Calu3 (cell line): ENCODE measurements at regions not wholly inside any gene's neighbourhood (a gene's known extent, or its start where the extent isn't known, plus 50 kb on each side); places are given as distances from the start of the nearest gene placed in this dataset.

ENCODE experiments used
- BruUV-seq: library from RNA; stranded (reverse); fragments of 400-500 nt; replicated peaks from 2 replicates; lab custom pipeline; 2021; lab: Mats Ljungman, UMichigan
- CTCF ChIA-PET: fragments of 300-600 bp; sonication (Branson Sonifier 250); formaldehyde crosslinking; loops from one replicate; lab custom pipeline; 2022; ENCODE audit warnings: antibody characterized with exemption; lab: Charles Lee
- DNase-seq: peaks from one replicate; pipeline ENCODE4 v3.0.0; 2022
- H3K27ac Mint-ChIP-seq: one replicate; pipeline ENCODE4 v1.8.0; 2022; ENCODE audit warnings: mixed read lengths; ENCODE audit not compliant: unreplicated experiment
- H3K27me3 Mint-ChIP-seq: one replicate; pipeline ENCODE4 v1.8.0; 2022; ENCODE audit warnings: mixed read lengths; ENCODE audit not compliant: unreplicated experiment
- H3K36me3 Mint-ChIP-seq: one replicate; pipeline ENCODE4 v1.8.0; 2022; ENCODE audit warnings: mild to moderate bottlenecking, moderate library complexity, mixed read lengths; ENCODE audit not compliant: insufficient read depth, unreplicated experiment
- H3K4me1 Mint-ChIP-seq: one replicate; pipeline ENCODE4 v1.8.0; 2022; ENCODE audit warnings: mild to moderate bottlenecking, low read depth, mixed read lengths; ENCODE audit not compliant: unreplicated experiment
- H3K4me3 Mint-ChIP-seq: one replicate; pipeline ENCODE4 v1.8.0; 2022; ENCODE audit warnings: mild to moderate bottlenecking, low read depth, moderate library complexity, mixed read lengths; ENCODE audit not compliant: unreplicated experiment
- H3K9me3 Mint-ChIP-seq: one replicate; pipeline ENCODE4 v1.8.0; 2022; ENCODE audit warnings: low read depth, mixed read lengths; ENCODE audit not compliant: unreplicated experiment
- CTCF ChIP-seq: fragments of 200-600 bp; IDR thresholded peaks from one replicate; pipeline ENCODE4 v1.8.0; 2022; ENCODE audit warnings: antibody characterized with exemption; ENCODE audit not compliant: unreplicated experiment
- intact Hi-C: fragments of 100-400 bp; cut with micrococcal nuclease; formaldehyde crosslinking; loops from one replicate; pipeline ENCODE4 v1.10.0; 2022; ENCODE audit not compliant: unreplicated experiment

GRCh38 chr10:128538671-128539070 lies 412.4 kb upstream of the MKI67 start:
- H3K27ac Mint-ChIP-seq, result no peak overlapping the region
- no peaks in the 10 kb centered on the region for H3K9me3 Mint-ChIP-seq
- TF ChIP-seq CTCF, result no peak
- peaks cover 10% of the 10 kb centered on the region for H3K27me3 Mint-ChIP-seq
- H3K36me3 Mint-ChIP-seq, result no peaks in the 10 kb centered on the region
- DNase-seq, result no peak
- intact Hi-C loops, result loop anchor here (10.0 kb wide), 1 partner anchor 274 kb away; no protein-coding TSS in a partner anchor
- no peak overlapping the region for H3K4me3 Mint-ChIP-seq
- BruUV-seq, result no TSS peak
- CTCF ChIA-PET, result no interaction called here
- H3K4me1 Mint-ChIP-seq, result no peaks in the 10 kb centered on the region

- no peak for TF ChIP-seq CTCF
- peaks cover 10% of the 10 kb centered on the region for H3K27me3 Mint-ChIP-seq
- BruUV-seq, result no TSS peak
- H3K27ac Mint-ChIP-seq, result no peak overlapping the region
- CTCF ChIA-PET, result interaction anchor here (1.0 kb wide), 1 partner anchor 27 kb away, joined by 3 read pairs; no protein-coding TSS in a partner anchor
- no peaks in the 10 kb centered on the region for H3K9me3 Mint-ChIP-seq
- H3K4me3 Mint-ChIP-seq, result no peak overlapping the region
- H3K4me1 Mint-ChIP-seq, result no peaks in the 10 kb centered on the region
- no peaks in the 10 kb centered on the region for H3K36me3 Mint-ChIP-seq
- intact Hi-C loops, result loop anchor here (10.0 kb wide), 1 partner anchor 275 kb away; no protein-coding TSS in a partner anchor
- DNase-seq, result no peak
Observed at GRCh38 chr10:128539510-128540127, 413.4 kb upstream of the MKI67 start.

- no TSS peak for BruUV-seq
- CTCF ChIA-PET, result interaction anchor here (1.0 kb wide), 1 partner anchor 26 kb away, joined by 3 read pairs; no protein-coding TSS in a partner anchor
- peaks cover 10% of the 10 kb centered on the region for H3K27me3 Mint-ChIP-seq
- no peaks in the 10 kb centered on the region for H3K36me3 Mint-ChIP-seq
- intact Hi-C loops, result no loop called here
- H3K9me3 Mint-ChIP-seq, result no peaks in the 10 kb centered on the region
- TF ChIP-seq CTCF, result no peak
- H3K4me3 Mint-ChIP-seq, result no peak overlapping the region
- DNase-seq, result no peak
- H3K27ac Mint-ChIP-seq, result no peak overlapping the region
- no peaks in the 10 kb centered on the region for H3K4me1 Mint-ChIP-seq
Observed at GRCh38 chr10:128540128-128540762, 414.0 kb upstream of the MKI67 start.

GRCh38 chr10:128540781-128541761 lies 414.8 kb upstream of the MKI67 start:
- Mint-ChIP-seq H3K36me3 (no peaks in the 10 kb centered on the region), H3K27me3 (peaks cover 10% of the 10 kb centered on the region), H3K9me3 (no peaks in the 10 kb centered on the region), H3K4me1 (no peaks in the 10 kb centered on the region), H3K27ac (no peak overlapping the region), H3K4me3 (no peak overlapping the region)
- intact Hi-C loops, result no loop called here
- no peak for TF ChIP-seq CTCF
- CTCF ChIA-PET, result interaction anchor here (1.0 kb wide), 1 partner anchor 26 kb away, joined by 3 read pairs; no protein-coding TSS in a partner anchor
- no TSS peak for BruUV-seq
- no peak for DNase-seq
